Neural progenitor cell (in vitro differentiated cells): ENCODE measurements at regions not wholly inside any gene's neighbourhood (a gene's known extent, or its start where the extent isn't known, plus 50 kb on each side); places are given as distances from the start of the nearest gene placed in this dataset.

Source experiments
- DNase-seq: peaks from one replicate; pipeline ENCODE4 v3.0.0-alpha.2; 2016; ENCODE audit warnings: low spot score
- H2AFZ ChIP-seq: fragments of 200-600 bp; sonication (generic); replicated peaks from 2 replicates; pipeline ENCODE4 v1.6.1; 2016; ENCODE audit warnings: antibody characterized with exemption
- H3F3A ChIP-seq: fragments of 200-600 bp; sonication (generic); 2 replicates; pipeline ENCODE4 v1.6.1; 2016; ENCODE audit warnings: antibody characterized with exemption, low read depth
- H3K27ac ChIP-seq: fragments of 200-600 bp; sonication (generic); 2 replicates; pipeline ENCODE4 v1.5.1; 2016; ENCODE audit warnings: mild to moderate bottlenecking
- H3K27me3 ChIP-seq: fragments of 200-600 bp; sonication (generic); 2 replicates; pipeline ENCODE4 v1.6.1; 2016; ENCODE audit warnings: mild to moderate bottlenecking, moderate library complexity
- H3K36me3 ChIP-seq: fragments of 200-600 bp; sonication (generic); 2 replicates; pipeline ENCODE4 v1.5.1; 2016
- H3K4me1 ChIP-seq: fragments of 200-600 bp; sonication (generic); 2 replicates; pipeline ENCODE4 v1.6.1; 2016; ENCODE audit warnings: mixed run types
- H3K4me2 ChIP-seq: fragments of 200-600 bp; sonication (generic); 2 replicates; pipeline ENCODE4 v1.6.1; 2016
- H3K4me3 ChIP-seq: fragments of 200-600 bp; sonication (generic); 2 replicates; pipeline ENCODE4 v1.5.1; 2016
- H3K79me2 ChIP-seq: fragments of 200-600 bp; sonication (generic); 2 replicates; pipeline ENCODE4 v1.6.1; 2016; ENCODE audit warnings: low read depth
- H3K9ac ChIP-seq: fragments of 200-600 bp; sonication (generic); 2 replicates; pipeline ENCODE4 v1.6.1; 2016
- H3K9me3 ChIP-seq: fragments of 200-600 bp; sonication (generic); 2 replicates; pipeline ENCODE4 v1.5.1; 2016; ENCODE audit warnings: low read depth
- H4K20me1 ChIP-seq: fragments of 200-600 bp; sonication (generic); 2 replicates; pipeline ENCODE4 v1.6.1; 2016; ENCODE audit warnings: low read depth
- H3K27ac Mint-ChIP-seq: 3 replicates; pipeline ENCODE4 v1.8.0; 2021; ENCODE audit warnings: mixed read lengths
- H3K27me3 Mint-ChIP-seq: 2 replicates; pipeline ENCODE4 v1.8.0; 2022; ENCODE audit warnings: low read depth, mild to moderate bottlenecking, inconsistent platforms, moderate library complexity, mixed read lengths; ENCODE audit not compliant: insufficient read depth
- H3K36me3 Mint-ChIP-seq: 3 replicates; pipeline ENCODE4 v1.8.0; 2021; ENCODE audit warnings: mixed read lengths
- H3K4me1 Mint-ChIP-seq: 3 replicates; pipeline ENCODE4 v1.8.0; 2021; ENCODE audit warnings: mixed read lengths
- H3K4me3 Mint-ChIP-seq: 3 replicates; pipeline ENCODE4 v1.8.0; 2021; ENCODE audit warnings: mild to moderate bottlenecking, moderate library complexity, mixed read lengths
- H3K9me3 Mint-ChIP-seq: 3 replicates; pipeline ENCODE4 v1.8.0; 2020; ENCODE audit warnings: mixed read lengths
- CTCF ChIP-seq: fragments of 200-600 bp; sonication (generic); IDR thresholded peaks from 2 replicates; pipeline ENCODE4 v1.5.1; 2017; ENCODE audit warnings: antibody characterized with exemption, mild to moderate bottlenecking
- EZH2 ChIP-seq: fragments of 200-600 bp; sonication (generic); IDR thresholded peaks from 2 replicates; pipeline ENCODE4 v1.6.1; 2017; ENCODE audit warnings: antibody characterized with exemption, mild to moderate bottlenecking, moderate library complexity
- EZH2phosphoT487 ChIP-seq: fragments of 200-600 bp; sonication (generic); IDR thresholded peaks from 2 replicates; pipeline ENCODE4 v1.6.1; 2017; ENCODE audit warnings: antibody characterized with exemption

DNA sequence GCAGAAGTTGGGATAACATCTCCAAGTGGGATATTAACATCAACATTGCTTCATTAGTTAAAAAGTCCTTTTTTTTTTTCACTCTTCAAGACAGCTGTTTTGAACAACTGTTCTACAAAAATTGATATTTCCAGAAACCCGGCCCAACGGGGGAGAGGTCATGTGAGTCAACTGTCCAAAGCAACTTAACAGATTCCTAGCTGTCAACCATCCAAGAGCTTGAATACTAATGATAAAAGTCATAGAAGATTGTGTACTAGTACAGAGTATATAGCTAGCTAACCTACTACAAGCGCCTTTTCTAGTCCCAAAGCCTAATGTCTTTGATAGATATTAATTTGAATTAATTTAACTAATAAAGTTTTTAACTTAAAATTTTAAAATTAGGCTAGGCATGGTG is 172.0 kb downstream of the CYB561 start:
- Histone ChIP-seq H3K9ac (no peak overlapping the region), H3K79me2 (no peaks in the 10 kb centered on the region), H2AFZ (no peak overlapping the region), H3K9me3 (no peaks in the 10 kb centered on the region), H3K4me3 (no peak overlapping the region), H3K36me3 (no peaks in the 10 kb centered on the region), H3K27me3 (no peaks in the 10 kb centered on the region), H3K27ac (no peak overlapping the region), H3F3A (peaks cover 2% of the 10 kb centered on the region), H4K20me1 (no peaks in the 10 kb centered on the region), H3K4me1 (peaks cover 5% of the 10 kb centered on the region), H3K4me2 (no peak overlapping the region)
- no peak for TF ChIP-seq CTCF
- no peak for TF ChIP-seq EZH2phosphoT487
- no peak for TF ChIP-seq EZH2
- Mint-ChIP-seq H3K4me3 (no peak overlapping the region), H3K9me3 (peaks cover 3% of the 10 kb centered on the region), H3K27ac (no peak overlapping the region), H3K36me3 (peaks cover 27% of the 10 kb centered on the region), H3K4me1 (no peaks in the 10 kb centered on the region), H3K27me3 (no peaks in the 10 kb centered on the region)
- no peak for DNase-seq

DNA sequence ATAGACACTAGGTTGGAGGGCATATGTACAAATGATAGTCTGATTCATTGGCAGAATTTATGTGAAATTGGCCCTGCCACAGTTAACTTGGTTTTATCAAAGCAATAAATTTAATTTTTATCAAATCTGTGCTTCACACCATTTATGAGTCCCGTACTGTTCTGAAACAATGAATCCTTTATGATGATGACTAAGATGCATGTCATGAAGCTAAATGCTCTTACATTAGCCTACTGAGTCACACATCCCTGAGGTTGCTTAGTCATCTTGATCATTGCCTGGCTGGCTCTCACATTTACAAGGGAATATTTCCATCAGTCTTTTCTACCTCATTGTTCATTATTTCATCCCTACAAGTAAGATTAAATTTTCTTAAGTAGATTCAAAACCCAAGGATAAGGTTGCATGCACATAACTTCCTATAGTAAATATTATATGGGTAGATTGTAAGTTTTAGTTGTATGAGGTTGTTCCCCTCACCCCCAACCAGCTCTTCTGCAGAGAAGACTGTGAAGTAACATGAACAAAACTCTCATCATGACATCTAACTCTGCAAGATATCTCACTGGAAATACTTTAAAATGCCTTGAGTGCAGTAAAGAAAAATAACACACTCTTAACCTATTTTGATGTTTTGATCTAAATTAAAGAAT is 170.7 kb downstream of the CYB561 start:
- peaks cover 2% of the 10 kb centered on the region for H3F3A ChIP-seq
- H3K27ac ChIP-seq, result no peak overlapping the region
- no peak overlapping the region for H2AFZ ChIP-seq
- no peak overlapping the region for H3K4me3 ChIP-seq
- Mint-ChIP-seq H3K27ac (no peak overlapping the region), H3K4me1 (no peaks in the 10 kb centered on the region), H3K27me3 (no peaks in the 10 kb centered on the region), H3K4me3 (no peak overlapping the region), H3K9me3 (peaks cover 2% of the 10 kb centered on the region), H3K36me3 (peaks cover 26% of the 10 kb centered on the region)
- no peaks in the 10 kb centered on the region for H3K9me3 ChIP-seq
- DNase-seq, result no peak
- TF ChIP-seq CTCF (no peak), EZH2phosphoT487 (no peak), EZH2 (no peak)
- no peaks in the 10 kb centered on the region for H3K79me2 ChIP-seq
- no peaks in the 10 kb centered on the region for H3K27me3 ChIP-seq
- H3K36me3 ChIP-seq, result no peaks in the 10 kb centered on the region
- no peak overlapping the region for H3K9ac ChIP-seq
- H4K20me1 ChIP-seq, result no peaks in the 10 kb centered on the region
- no peak overlapping the region for H3K4me2 ChIP-seq
- peaks cover 5% of the 10 kb centered on the region for H3K4me1 ChIP-seq

DNA sequence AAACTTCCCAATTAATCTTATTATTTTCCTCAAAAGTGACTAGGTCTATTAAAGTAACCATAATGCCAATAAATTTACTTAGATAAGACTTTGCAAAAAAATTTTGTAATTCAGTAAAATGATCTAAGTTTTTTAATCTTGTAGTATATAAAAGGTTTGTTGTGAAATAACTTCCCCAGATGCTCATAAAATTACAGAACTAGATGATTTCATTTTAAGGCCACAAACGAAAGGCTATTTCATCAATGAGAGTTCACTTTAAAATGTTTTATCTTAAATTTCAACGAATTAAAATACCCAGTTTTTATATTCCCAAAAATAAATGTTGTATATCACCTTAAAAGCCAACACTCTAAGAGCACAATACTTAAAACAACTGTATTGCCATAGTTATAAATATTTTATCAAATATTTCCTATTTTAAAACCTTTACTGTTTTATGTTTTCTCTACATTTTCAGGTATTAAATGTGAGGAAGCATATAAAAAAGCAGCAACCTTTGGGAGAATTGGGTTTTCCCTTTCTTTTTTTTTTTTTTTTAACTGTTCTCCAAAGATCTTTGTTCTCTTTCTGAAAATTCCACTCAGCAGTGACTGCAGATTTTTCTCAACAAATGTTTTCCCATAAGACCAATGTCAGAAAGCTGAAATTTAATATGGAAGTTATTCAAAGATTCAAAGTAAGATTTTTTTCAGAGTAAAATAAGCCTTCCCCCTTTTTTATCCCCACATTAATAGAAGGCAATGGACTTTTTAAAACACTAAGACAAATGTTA is 169.9 kb downstream of the CYB561 start:
- TF ChIP-seq EZH2 (no peak), EZH2phosphoT487 (no peak), CTCF (no peak)
- Histone ChIP-seq H3K27ac (no peak overlapping the region), H3K4me2 (no peak overlapping the region), H3K9ac (no peak overlapping the region), H3K79me2 (no peaks in the 10 kb centered on the region), H3K9me3 (no peaks in the 10 kb centered on the region), H3K4me1 (peaks cover 5% of the 10 kb centered on the region), H2AFZ (no peak overlapping the region), H3F3A (peaks cover 2% of the 10 kb centered on the region), H3K27me3 (no peaks in the 10 kb centered on the region), H3K36me3 (no peaks in the 10 kb centered on the region), H3K4me3 (no peak overlapping the region), H4K20me1 (no peaks in the 10 kb centered on the region)
- H3K4me1 Mint-ChIP-seq, result no peaks in the 10 kb centered on the region
- DNase-seq, result no peak
- peaks cover 20% of the 10 kb centered on the region for H3K36me3 Mint-ChIP-seq
- no peaks in the 10 kb centered on the region for H3K9me3 Mint-ChIP-seq
- H3K4me3 Mint-ChIP-seq, result no peak overlapping the region
- no peaks in the 10 kb centered on the region for H3K27me3 Mint-ChIP-seq
- no peak overlapping the region for H3K27ac Mint-ChIP-seq
